OCI-LY7 (cell line): ENCODE measurements at regions not wholly inside any gene's neighbourhood (a gene's known extent, or its start where the extent isn't known, plus 50 kb on each side); places are given as distances from the start of the nearest gene placed in this dataset.

Experiments
- CTCF ChIP-seq: fragments of 200-600 bp; sonication (generic); conservative IDR thresholded peaks from 2 replicates; pipeline ENCODE4 v1.5.1; 2014; ENCODE audit warnings: mild to moderate bottlenecking, antibody characterized with exemption, low read length, moderate library complexity, mixed read lengths
- EZH2phosphoT487 ChIP-seq: fragments of 200-600 bp; sonication (generic); IDR thresholded peaks from 2 replicates; pipeline ENCODE4 v1.6.1; 2018; ENCODE audit warnings: low read depth, borderline replicate concordance, mild to moderate bottlenecking, mixed run types, antibody characterized with exemption, low read length, moderate library complexity, mixed read lengths

DNA sequence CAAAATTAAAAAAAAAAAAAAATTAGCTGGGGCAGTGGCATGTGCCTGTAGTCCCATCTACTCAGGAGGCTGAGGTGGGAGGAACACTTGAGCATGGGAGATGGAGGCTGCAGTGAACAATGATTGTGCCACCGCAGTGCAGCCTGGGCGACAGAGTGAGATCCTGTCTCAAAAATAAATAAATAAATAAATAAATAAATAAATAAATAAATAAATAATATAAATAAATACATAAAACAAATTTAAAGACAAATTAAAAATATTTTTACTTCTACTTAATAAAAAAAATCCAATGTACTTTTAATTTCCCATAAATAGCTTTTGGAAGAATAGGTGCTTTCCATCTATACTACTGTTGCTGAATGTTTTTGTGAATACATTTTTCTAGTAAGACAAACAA lies 598.4 kb upstream of the EDIL3 start:
- TF ChIP-seq CTCF, result no peak
- no peak for TF ChIP-seq EZH2phosphoT487
